ENCODE measurements at regions not wholly inside any gene's neighbourhood (a gene's known extent, or its start where the extent isn't known, plus 50 kb on each side); places are given as distances from the start of the nearest gene placed in this dataset.

DNA sequence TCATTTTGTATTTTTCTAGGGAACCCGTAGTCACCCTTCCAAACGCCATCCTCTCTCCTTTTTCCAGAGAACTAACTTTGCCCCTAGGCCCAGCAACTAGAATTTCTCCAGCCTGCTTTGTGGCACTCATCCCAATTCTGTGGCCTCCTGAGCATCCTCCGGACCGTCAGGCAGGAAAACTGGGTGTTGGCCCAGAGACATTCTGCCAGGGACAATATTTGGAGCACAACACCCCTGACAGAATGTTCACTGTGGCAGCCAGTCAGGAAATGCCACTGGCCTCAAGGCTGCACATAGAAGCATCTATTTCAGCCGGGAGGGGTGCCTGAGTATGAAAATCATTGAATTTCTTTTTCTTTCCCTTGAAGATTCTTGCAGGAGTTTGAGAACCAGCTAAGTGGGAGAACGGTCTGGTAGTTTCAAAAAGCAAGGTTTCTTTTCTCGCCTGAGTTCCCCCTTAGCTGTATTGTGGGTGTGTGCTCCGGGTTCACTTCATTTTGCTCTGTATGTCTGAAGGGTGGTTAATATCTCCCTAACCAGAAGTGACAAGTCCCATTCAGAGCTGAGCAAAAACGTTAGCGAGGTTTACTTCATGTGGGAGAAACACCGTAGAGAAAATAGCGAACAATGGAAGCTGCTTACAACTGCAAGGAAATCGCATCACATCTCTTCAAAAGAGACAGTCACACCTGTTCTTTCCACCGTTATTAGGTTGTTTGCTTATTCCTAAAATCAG is 108.1 kb upstream of the TPM1 start:
- DNase-seq = peak; percentile 80 to 93

DNA sequence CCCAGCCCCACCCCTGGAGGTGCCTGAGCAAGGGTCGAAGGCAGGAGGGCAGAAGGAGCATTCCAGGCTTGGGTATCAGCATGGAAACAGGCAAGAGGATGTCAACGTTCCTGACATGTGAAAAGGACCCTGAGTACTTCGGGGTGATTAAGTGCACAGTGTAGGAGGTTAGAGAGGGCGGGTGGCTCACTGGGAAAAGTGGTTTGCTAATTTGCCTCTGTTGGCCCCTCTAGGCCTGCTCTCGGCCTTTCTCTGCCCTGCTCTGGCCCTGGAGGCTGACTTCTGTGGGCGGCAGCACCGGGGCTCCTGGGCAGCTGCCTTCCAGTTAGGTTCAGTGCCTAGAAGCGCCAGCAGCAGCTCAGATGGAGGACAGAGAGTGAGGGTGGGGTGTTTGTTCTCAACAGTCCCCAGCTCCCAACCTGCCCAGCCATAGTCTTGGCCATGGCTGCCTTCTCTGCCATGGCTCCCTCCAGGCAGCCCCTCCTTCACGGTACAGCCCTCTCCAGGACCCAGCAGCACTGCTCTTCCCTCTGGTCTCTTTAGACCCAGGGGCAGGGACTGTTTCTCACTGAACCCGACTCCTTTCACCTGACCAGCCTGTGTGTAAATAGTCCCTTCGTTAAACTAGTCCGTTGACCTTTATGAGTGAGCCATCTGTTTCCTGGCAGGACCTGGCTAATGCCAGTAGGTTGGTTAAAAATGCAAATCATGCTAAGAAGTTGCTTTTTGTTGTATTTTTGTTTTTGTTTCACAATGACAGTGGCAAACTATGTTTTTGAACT is 107.1 kb upstream of the TPM1 start:
- peak in 1 of 2 experiments; percentile 43 for DNase-seq

DNA sequence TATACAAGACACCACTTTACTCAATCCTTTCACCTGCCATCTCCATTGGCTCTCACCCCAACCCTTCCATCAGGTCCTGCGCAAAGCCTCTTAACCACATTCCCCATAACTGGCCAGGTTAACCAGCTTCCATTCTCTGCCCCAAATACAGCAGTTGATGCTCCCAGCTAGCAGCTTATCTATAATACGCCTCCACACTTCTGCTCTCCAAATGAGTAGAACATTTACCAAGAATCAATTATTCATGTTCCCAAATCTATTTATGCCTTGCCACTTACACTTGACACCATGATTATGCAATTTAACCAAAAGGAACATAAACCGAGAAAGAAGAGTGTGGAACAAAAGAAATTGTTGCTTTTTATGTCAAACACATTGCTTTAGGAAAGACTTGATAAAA is 103.7 kb upstream of the TPM1 start:
- no peak for DNase-seq

DNA sequence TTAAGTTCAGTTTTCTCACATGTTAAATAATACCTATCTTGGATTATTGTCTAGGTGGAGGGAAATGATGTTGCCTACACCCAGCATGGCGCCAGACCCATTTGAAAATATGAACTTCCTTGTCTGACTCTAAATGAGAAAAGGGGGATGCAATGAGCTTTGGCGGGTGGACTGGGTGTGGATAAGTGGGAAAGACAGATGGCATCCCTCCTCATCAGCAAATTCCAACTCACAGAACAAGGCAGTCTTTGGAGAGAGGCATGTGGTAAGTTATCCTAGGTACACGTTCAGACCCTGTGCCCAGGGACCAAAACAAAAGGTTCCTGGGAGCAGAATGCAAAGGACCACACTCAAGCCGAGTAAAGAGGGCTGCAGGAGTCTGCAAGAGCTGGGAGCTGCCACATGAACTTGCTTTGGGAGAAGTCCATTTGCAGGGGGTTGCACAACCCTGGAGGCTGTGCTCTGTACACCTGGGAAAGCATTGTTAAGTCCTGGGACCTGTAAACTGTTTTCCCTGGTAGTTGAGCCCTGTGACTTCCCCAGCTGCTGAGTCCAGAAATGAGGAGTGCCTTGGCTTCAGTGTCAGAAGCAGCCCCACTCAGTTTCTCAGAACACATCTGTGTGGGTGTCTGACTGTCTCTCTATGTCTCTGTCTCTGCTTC is 102.3 kb upstream of the TPM1 start:
- no peak for DNase-seq

DNA sequence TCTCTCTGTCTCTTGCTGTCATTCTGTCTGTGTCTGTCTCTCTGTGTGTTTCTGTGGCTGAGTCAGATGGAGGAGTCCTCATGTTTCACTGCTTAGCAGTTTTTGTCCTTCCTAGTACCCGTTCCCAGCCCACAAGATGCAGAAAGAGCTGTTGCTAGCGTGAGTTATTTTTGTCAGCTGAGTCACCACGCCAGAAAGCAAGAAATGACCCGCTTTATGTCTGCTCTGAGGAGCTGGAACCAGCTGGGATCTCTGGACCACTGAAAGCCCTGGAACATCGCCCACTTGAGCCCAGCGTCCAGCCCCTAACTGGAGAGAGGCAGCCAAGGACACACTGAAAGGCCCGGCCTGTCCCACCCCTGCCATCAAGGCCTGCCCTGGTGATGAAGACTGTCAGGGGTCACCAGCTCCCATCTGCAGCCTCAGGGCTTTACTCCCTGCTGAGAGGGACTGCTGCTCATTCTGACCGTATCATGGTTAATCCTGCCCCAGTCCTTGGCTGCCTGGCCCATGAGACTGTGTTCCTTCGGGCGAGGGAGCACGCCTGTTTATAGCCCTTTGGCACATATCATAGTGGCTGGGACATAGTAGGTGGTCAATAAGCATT is 101.7 kb upstream of the TPM1 start:
- peak; percentile 26 to 57 for DNase-seq

DNA sequence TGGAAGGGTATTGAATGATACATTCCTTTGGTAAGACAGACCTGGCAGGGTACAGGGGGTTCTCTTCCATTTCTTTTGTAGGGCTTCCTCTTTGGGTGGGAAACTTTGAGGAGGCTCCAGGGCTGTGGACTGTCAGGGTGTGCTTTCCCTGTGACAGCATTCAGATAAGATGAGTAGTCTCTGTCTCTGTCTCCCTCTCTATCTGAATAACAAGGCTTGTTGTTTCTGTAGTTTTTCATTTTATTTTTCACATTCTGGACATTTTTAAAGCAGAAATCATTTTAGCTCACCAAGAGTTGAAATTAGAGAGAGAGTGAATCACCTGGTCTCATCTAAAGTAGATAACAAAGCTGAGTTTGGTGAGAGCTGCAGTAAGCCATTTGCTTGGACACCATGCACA is 100.8 kb upstream of the TPM1 start:
- no peak for DNase-seq

DNA sequence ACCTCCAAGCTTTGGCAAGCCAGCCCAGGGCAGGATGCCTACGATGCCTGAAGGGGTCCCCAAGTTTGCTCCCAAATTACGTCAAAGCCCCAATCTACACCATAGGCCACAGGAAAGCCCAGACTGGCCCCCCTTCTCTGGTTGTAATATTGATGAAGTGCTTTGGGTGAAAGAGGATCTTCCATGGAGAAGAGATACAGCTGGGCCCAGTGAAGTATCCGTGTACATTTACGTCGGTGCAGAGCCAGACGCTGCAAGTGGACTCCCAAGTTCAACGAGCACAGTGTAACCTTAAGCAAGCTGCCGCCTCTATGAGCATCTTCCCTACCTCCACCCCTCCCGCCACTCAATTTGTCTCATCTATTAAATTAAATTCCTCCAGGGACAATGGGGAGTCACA is 100.1 kb upstream of the TPM1 start:
- DNase-seq = no peak

DNA sequence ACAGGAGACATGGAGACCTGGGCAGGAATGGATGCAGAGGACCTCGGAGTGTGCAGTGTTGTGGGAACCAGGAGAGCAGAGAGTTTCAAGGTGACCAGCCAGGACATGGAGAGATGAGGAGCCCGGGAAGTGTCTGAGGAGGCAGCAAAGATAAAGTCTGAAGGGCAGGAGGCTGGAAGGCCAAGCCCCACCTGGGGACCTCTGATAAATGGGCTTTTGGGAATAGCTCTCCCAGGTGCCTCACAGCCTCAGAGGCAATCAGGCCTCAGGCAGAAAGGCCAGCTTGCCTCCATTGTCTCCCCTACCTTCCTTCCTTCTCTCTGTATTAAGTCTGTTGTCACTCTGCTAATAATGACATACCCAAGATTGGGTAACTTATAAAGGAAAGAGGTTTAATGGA is 97.5 kb upstream of the TPM1 start:
- no peak for DNase-seq

DNA sequence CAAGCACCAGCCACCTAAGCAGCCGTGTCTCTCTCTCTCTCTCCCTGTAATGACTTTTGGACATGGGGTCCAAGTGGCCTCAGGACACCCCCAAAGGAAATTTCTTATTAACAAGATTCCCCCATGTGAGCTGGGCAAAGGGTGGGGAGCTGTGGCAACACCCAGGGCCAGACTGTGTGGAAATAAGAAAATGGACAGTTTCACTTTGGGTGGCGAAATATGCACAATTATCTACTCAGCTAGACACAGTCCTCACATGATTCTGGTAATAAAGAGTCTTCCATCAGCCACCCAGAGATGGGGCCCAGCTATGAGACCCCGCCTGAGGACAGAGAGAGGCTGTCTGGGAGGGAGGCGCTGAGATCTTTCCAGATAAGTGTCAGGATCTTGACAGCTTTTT is 96.8 kb upstream of the TPM1 start:
- no peak for DNase-seq

DNA sequence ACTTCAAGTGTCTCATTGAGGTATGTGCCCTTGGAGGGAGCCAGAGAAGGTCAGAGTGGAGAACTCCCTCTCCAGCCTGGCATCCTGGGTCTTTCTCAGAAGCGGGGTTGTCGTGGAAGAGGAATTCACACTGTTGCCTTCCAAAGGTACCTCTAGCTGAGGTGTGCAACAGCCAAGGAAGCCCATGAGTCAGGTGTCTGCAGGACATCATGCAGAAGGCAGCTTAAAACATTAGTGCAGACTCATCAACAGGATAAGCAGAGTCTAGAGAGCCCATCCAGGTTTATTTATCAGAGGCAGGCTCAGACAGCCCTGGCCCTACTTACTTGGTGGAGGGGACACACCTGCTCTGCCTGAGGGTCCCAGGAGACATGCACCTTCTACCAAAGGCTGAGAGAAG is 95.6 kb upstream of the TPM1 start:
- no peak for DNase-seq

DNA sequence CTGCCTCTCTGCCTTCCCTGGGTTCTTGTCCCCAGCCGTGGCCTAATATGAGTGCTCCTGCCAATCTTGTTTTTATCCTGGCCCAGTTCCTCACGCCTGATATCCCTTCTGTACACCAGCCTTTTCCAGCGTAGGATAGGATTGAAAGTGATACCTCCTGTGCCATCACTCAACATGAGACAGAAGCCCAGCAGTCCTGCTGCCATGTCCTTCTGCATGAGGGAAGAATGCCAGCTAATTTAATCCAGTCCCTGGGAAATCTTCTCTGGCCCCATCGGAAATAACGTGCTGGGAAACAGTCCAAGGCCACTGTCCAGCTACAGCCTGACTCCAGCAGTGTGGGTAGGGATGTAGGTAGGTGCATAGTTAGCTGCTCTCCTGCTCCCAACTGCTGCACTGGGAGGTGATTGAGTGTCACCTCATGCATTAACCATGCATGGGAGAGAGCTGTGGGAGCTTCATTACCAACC is 92.0 kb upstream of the TPM1 start:
- peak; percentile 61 to 92 for DNase-seq

DNA sequence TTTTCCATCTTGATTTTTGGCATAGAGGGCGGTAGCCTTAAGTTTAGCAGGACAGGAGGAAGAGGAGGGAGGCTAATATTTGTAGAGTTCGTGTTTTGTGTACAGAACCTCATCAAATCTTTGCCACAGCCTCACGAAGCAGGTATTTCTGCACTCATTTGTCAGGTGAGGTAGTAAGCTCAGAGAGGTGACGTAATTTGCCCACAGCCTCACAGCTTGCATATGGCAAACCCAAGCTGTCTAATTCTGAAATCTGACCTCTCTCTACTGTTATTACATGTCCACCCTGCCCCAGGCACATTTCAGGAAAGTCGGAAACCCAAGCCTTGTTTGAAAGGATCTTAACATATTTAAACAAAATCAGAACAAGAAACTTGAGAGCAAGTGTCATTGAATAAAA is 91.1 kb upstream of the TPM1 start:
- DNase-seq = no peak

DNA sequence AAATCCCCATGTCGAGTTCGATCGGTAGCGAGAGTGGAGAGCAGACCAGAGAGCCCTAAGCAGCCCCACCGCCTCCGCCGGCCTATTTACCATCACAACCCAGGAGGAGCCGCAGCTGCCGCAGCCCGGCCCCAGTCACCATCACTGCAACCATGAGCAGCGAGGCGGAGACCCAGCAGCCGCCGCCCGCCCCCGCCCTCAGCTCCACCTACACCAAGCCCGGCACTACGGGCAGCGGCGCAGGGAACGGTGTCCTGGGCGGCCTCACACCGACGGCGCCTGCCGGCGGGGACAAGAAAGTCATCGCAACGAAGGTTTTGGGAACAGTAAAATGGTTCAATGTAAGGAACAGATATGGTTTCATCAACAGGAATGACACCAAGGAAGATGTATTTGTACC is 89.5 kb upstream of the TPM1 start:
- DNase-seq = no peak

DNA sequence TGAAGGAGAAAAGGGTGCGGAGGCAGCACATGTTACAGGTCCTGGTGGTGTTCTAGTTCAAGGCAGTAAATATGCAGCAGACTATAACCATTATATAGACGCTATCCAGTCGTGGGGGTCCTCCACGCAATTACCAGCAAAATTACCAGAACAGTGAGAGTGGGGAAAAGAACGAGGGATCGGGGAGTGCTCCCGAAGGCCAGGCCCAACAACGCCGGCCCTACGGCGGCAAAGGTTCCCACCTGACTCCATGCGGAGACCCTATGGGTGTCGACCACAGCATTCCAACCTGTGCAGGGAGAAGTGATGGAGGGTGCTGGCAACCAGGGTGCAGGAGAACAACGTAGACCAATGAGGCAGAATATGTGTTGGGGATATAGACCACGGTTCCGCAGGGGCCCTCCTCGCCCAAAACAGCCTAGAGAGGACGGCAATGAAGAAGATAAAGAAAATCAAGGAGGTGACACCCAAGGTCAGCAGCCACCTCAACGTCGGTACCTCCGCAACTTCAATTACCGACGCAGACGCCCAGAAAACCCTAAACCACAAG is 89.0 kb upstream of the TPM1 start:
- no peak for DNase-seq

DNA sequence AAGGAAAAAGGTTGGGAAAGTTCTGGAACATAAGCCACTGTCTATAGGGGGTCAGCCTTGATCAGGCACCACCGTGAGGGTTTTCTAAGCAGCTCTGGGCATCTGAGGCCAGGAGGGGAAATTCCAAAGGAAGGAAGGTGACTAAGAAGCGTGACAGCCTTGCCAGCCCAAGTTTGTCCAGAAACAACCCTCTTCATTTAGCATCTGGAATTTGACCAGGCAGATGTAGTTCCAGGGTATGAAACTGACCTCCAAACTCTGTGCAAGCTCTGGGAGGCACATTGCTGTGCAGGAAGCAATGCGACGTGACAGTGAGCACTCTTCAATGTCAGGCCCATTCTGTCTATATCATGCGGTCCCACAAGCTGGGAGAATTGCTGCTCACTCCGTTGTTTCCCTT is 85.4 kb upstream of the TPM1 start:
- no peak for DNase-seq

DNA sequence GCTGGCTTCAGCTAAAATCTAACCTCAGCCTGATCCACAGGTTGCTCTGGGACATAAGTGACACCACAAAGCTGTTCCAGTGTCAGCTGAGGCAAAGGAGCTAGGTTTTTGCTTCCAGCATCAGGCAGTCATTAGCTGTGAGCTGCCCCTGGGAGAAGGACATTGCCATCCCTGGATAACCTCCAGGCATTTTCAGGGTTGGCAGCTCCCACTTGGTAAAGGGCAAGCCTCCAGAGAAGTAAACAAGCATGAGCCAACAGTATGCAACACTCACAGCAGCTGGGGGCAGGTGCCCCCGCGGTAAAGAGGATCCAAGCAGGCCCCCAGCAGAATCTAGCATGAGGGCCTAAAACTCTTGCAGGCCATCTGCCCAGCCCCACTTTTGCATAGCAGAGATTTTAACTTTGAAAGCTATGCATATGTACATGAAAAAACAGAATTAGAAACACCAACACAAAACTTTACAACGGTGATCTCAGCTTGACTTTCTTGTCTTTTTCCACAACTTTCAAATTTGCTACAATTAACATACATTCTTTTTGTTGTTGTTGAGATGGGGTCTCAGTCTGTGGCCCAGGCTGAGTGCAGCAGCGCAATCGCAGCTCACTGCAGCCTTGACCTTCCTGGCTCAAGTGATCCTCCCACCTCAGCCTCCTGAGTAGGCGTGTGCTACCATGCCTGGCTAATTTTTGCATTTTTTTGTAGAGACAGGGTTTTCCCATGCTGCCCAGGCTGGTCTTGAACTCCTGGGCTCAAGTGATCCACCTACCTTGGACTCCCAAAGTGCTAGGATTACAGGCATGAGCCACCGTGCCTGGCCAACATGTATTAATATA is 83.8 kb upstream of the TPM1 start:
- DNase-seq = no peak

DNA sequence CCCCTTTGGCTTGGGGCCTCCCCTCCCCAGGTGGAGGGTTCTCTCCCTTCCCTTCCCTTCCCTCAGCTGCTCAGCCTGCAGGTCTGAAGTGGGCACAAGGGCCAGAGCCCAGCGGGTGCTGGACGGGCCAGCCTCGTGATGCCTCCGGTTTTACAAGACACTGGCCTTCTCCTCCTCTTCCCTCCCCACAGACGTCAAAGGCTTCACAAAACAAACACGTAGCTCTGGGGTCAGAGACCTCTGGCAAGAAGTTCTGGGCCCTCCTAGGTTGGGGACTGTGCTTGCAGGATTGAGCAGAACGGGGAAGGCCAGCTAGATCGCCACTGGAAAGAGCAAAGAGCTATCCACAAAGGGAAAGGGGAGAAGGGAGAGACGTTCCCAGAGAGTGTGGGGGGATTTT is 81.4 kb upstream of the TPM1 start:
- DNase-seq = no peak

DNA sequence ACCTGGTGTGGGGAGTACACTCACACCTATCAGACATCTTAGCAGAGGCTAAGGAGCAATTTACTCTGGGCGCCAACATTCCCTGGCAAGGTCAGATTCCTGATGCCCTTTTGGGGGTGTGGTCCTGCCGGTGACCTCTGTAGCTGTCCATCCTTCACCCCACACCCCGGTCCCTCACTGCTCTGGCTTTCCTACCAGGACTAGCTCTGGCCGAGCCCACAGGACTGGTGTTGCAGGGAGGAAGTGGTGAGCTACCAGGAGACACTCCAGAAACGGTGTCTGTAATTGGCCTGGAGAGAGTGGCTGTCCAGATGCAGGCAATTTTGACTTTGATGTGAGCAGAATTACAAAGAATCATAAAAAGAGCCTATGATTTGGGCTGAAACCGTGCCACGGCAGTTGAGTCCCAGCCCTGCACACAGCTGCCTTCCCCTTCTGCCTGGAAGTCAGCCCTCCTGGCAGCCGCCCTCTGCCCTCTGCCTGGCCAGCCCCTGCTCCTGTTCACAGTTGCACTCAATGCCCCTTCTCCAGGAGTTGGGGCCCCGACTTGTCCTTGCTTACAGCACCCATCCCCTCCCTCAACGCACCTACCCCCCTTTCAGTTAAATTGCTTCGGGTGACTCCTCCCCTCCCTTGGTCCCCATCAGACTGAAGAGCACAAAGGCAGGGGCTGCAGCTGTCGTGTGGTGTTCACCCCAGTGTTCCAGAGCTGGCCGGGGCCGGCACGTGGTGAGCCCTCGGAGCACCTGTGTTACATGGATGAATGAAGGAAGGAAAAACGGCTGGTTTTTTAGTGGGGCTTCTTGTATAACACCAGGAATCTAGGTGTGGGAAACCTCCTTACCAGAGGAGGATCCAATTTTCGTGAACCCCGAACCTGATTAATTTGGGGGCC is 80.2 kb upstream of the TPM1 start:
- DNase-seq = no peak

DNA sequence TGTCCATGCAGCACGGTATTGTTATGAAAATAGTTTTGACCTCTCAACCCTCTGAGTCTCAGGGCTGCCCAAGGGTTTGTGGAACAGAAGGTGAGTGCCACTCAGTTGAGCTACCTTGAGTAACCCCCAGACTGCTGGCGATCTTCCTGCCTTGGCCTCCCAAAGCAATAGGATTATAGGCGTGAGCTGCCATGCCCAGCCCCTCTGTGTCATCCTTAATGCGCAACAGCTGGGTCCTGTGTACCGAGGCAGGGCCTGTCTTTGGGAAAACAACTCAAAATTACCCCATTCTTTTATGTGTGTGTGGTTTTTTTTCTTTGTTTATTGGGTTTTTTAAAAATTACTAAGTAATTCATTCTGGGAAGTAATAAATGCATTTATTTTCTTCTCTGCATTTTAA is 78.3 kb upstream of the TPM1 start:
- no peak for DNase-seq

DNA sequence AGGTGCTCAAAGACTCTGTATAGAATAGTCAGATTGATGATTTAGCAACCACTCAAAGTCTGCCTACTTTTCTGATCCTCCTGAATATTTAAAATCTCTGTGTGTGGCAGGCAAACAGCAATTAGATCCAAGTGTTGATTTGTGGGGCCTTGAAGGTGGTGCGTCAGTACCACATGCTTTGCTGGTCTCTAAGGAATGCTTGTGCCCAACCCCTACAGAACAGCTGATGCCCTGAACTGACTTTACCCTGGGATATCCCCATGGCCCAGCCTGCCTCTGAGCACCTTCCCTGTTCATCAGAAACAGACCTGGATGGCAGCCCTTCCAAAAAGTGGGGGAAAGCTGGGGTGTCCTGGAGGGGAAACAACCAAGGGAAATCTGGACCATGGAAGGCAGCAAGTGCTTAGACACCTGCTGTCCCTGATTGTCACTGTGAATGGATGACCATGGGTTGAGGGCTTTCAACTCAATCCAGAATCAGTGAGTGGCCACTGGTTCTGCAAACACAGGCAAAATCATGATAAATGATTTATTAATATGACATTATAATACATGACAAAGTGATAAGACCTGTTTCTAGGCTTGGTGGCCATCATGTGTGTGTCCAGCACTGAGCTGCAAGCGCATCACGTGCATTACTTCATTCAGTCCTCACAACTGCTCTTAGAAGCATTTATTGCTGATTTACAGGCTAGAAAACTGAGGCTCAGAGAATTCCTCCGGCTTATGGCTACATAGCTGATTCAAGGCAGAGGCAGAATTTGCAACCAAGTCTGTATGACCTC is 76.1 kb upstream of the TPM1 start:
- DNase-seq = no peak

All from cerebellar nuclear complex (tissue), 1 donor.